ENCODE measurements at regions not wholly inside any gene's neighbourhood (a gene's known extent, or its start where the extent isn't known, plus 50 kb on each side); places are given as distances from the start of the nearest gene placed in this dataset.

GRCh38 chr7:23970193-23970592 lies 260.2 kb downstream of the STK31 start:
- CTCF ChIA-PET: interaction anchor here (0.6 kb wide), 1 partner anchor 27 kb away, joined by 3 read pairs; no protein-coding TSS in a partner anchor
- no peak overlapping the region for H3K27ac Mint-ChIP-seq (ENCODE audit: low read depth, unreplicated experiment)

DNA sequence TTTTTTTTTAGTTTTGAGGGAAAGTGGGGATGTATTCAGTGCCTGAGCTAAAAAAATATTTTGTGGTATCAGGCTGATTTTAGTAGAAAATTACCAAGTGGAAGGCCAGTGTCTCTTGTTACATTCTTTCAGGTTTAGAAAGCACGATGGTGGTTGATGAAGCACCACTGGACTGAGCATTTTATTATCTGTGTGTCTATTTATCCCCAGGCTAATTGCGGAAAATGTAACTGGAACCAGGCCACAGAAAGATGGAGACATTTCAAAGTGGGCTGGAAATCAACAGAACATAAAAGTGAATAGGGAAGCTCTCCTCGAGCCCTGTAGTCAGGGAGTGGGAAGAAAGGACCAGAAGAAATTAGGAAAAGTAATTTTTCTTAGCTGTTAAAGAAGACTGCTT lies 261.0 kb downstream of the STK31 start:
- no peak for TF ChIP-seq CTCF (IDR thresholded peaks at IDR 0.05; ENCODE audit: unreplicated experiment)
- ChIA-PET CTCF (interaction anchor here (0.6 kb wide), 1 partner anchor 27 kb away, joined by 3 read pairs; no protein-coding TSS in a partner anchor), POLR2A (no interaction called here)
- no peak for DNase-seq (ENCODE audit: unreplicated experiment)
- intact Hi-C loops (cut with micrococcal nuclease): no loop called here
- Mint-ChIP-seq H3K9me3 (ENCODE audit: unreplicated experiment) (no peaks in the 10 kb centered on the region), H3K27ac (ENCODE audit: low read depth, unreplicated experiment) (no peak overlapping the region), H3K27me3 (ENCODE audit: insufficient read depth, unreplicated experiment) (no peaks in the 10 kb centered on the region), H3K4me3 (ENCODE audit: unreplicated experiment) (no peak overlapping the region), H3K36me3 (ENCODE audit: insufficient read depth, unreplicated experiment) (no peaks in the 10 kb centered on the region), H3K4me1 (ENCODE audit: insufficient read depth, unreplicated experiment) (no peaks in the 10 kb centered on the region)
- BruUV-seq (replicated peaks): no TSS peak

More at GRCh38 chr7:23970193-23970592, 260.2 kb downstream of the STK31 start:
- H3K36me3 Mint-ChIP-seq (ENCODE audit: insufficient read depth, unreplicated experiment): no peaks in the 10 kb centered on the region
- intact Hi-C loops (cut with micrococcal nuclease): no loop called here
- H3K4me1 Mint-ChIP-seq (ENCODE audit: insufficient read depth, unreplicated experiment): no peaks in the 10 kb centered on the region
- DNase-seq (ENCODE audit: unreplicated experiment): no peak
- BruUV-seq (replicated peaks): no TSS peak
- no peaks in the 10 kb centered on the region for H3K9me3 Mint-ChIP-seq (ENCODE audit: unreplicated experiment)
- POLR2A ChIA-PET: no interaction called here
- no peaks in the 10 kb centered on the region for H3K27me3 Mint-ChIP-seq (ENCODE audit: insufficient read depth, unreplicated experiment)
- H3K4me3 Mint-ChIP-seq (ENCODE audit: unreplicated experiment): no peak overlapping the region
- no peak for TF ChIP-seq CTCF (IDR thresholded peaks at IDR 0.05; ENCODE audit: unreplicated experiment)

- no peaks in the 10 kb centered on the region for H3K4me1 Mint-ChIP-seq (ENCODE audit: insufficient read depth, unreplicated experiment)
- H3K27me3 Mint-ChIP-seq (ENCODE audit: insufficient read depth, unreplicated experiment): no peaks in the 10 kb centered on the region
- intact Hi-C loops (cut with micrococcal nuclease): no loop called here
- ChIA-PET POLR2A (no interaction called here), CTCF (interaction anchor here (0.7 kb wide), 1 partner anchor 305 kb away, joined by 3 read pairs; no protein-coding TSS in a partner anchor)
- no peak for DNase-seq (ENCODE audit: unreplicated experiment)
- no peak overlapping the region for H3K27ac Mint-ChIP-seq (ENCODE audit: low read depth, unreplicated experiment)
- no peak for TF ChIP-seq CTCF (IDR thresholded peaks at IDR 0.05; ENCODE audit: unreplicated experiment)
- no peak overlapping the region for H3K4me3 Mint-ChIP-seq (ENCODE audit: unreplicated experiment)
- no peaks in the 10 kb centered on the region for H3K36me3 Mint-ChIP-seq (ENCODE audit: insufficient read depth, unreplicated experiment)
- BruUV-seq (replicated peaks): no TSS peak
- H3K9me3 Mint-ChIP-seq (ENCODE audit: unreplicated experiment): no peaks in the 10 kb centered on the region
Measured at GRCh38 chr7:23972057-23972456, 262.0 kb downstream of the STK31 start.

- TF ChIP-seq CTCF (IDR thresholded peaks at IDR 0.05; ENCODE audit: unreplicated experiment): no peak
Measured at GRCh38 chr7:23973264-23973663, 263.2 kb downstream of the STK31 start.

More at GRCh38 chr7:23973264-23973663, 263.2 kb downstream of the STK31 start:
- no peaks in the 10 kb centered on the region for H3K27me3 Mint-ChIP-seq (ENCODE audit: insufficient read depth, unreplicated experiment)
- no peak overlapping the region for H3K27ac Mint-ChIP-seq (ENCODE audit: low read depth, unreplicated experiment)
- POLR2A ChIA-PET: no interaction called here
- no peak for DNase-seq (ENCODE audit: unreplicated experiment)
- intact Hi-C loops (cut with micrococcal nuclease): no loop called here
- H3K4me1 Mint-ChIP-seq (ENCODE audit: insufficient read depth, unreplicated experiment): no peaks in the 10 kb centered on the region
- H3K36me3 Mint-ChIP-seq (ENCODE audit: insufficient read depth, unreplicated experiment): no peaks in the 10 kb centered on the region
- no TSS peak for BruUV-seq (replicated peaks)
- CTCF ChIA-PET: no interaction called here
- no peaks in the 10 kb centered on the region for H3K9me3 Mint-ChIP-seq (ENCODE audit: unreplicated experiment)
- no peak overlapping the region for H3K4me3 Mint-ChIP-seq (ENCODE audit: unreplicated experiment)
